Mucosa of rectum (tissue), 2 donors: ENCODE measurements at regions not wholly inside any gene's neighbourhood (a gene's known extent, or its start where the extent isn't known, plus 50 kb on each side); places are given as distances from the start of the nearest gene placed in this dataset.
"Not testable (repeated sequence)": the region's sequence is repeated elsewhere in the genome, so short reads cannot be mapped to it uniquely, and the experiment has no call there.

Experiments used
- H3K27ac ChIP-seq, 2 donors: one replicate each; pipeline ENCODE4 v1.7.0; 2013; ENCODE audit warnings: inconsistent platforms in 2 of 2, low read depth in 2 of 2, low read length in 2 of 2
- H3K27me3 ChIP-seq, 2 donors: one replicate each; pipeline ENCODE4 v1.7.0; 2013; ENCODE audit warnings: low read length in 2 of 2; ENCODE audit not compliant: control insufficient read depth in 2 of 2, insufficient read depth in 2 of 2
- H3K36me3 ChIP-seq, 2 donors: one replicate each; pipeline ENCODE4 v1.7.0; 2013; ENCODE audit warnings: low read length in 2 of 2; ENCODE audit not compliant: control insufficient read depth in 2 of 2, insufficient read depth in 2 of 2
- H3K4me1 ChIP-seq, 2 donors: one replicate each; pipeline ENCODE4 v1.7.0; 2013; ENCODE audit warnings: low read length in 2 of 2, mild to moderate bottlenecking in 1 of 2; ENCODE audit not compliant: control insufficient read depth in 2 of 2, insufficient read depth in 2 of 2
- H3K4me3 ChIP-seq, 2 donors: one replicate each; pipeline ENCODE4 v1.7.0; 2013; ENCODE audit warnings: low read length in 2 of 2
- H3K9ac ChIP-seq, 2 donors: one replicate each; pipeline ENCODE4 v1.7.0; 2013; ENCODE audit warnings: low read length in 2 of 2, low read depth in 1 of 2, mild to moderate bottlenecking in 1 of 2
- H3K9me3 ChIP-seq, 2 donors: one replicate each; pipeline ENCODE4 v1.7.0; 2013; ENCODE audit warnings: low read length in 2 of 2; ENCODE audit not compliant: control insufficient read depth in 2 of 2
- donor health status: healthy.
- donor health status: Normal muscosa, but diverticular disease.

DNA sequence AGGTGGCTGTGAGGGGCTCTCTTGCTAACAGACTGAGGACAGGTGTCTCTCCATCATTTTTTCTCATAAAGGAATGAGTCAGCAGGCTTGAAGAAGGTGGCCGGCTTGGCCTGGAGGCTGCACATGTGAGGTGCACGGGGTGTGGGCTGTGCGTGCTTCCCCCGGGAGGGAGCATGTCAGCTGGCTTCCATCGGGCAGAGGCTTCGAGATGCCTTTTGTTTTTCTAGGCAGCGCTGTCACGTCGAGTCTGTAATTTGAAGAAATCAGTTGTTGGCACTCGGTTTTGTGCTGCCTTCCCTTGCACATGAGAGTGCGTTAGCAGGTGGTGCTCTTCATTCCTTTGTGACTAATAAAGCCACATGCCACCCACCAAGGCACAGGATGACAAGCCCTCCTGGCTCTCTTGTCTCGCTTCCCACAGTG lies 89.7 kb downstream of the NPIPB11 start:
- Histone ChIP-seq H3K36me3 (no peaks in the 10 kb centered on the region), H3K9me3 (no peaks in the 10 kb centered on the region), H3K9ac (no peak overlapping the region), H3K27ac (no peak overlapping the region), H3K27me3 (no peaks in the 10 kb centered on the region), H3K4me3 (no peak overlapping the region), H3K4me1 (no peaks in the 10 kb centered on the region)

DNA sequence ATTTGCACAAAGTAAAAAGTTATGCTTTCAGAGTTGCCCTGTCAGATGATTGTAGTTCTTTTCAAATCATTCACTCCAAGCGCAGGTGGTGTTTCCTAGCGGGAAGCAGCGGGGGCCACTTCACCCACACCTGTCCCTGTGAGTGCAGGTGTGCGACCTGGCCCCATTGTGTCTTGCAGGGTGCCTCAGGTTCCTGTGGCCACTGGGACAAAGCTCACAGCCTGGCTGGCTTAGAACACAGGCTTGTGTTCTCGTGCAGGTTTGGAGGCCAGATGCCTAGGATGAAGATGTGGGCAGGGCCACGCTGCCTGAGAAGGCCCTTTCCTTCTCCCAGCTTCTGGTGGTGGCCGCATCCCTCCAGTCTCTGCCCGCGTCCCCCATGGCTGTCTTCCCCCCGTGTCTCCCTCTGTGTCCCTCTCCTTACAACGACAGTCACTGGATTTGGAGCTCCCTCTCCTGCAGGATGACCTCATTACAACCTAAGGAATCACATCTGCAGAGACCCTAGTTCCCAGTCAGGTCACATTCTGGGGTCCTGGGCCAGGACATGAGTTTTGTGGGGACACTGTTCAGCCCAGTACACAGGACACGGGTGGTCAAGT lies 90.5 kb downstream of the NPIPB11 start:
- H3K9me3 ChIP-seq: no peaks in the 10 kb centered on the region
- no peak overlapping the region for H3K9ac ChIP-seq
- no peaks in the 10 kb centered on the region for H3K27me3 ChIP-seq
- no peak overlapping the region for H3K4me3 ChIP-seq
- H3K36me3 ChIP-seq: no peaks in the 10 kb centered on the region
- H3K4me1 ChIP-seq: no peaks in the 10 kb centered on the region
- no peak overlapping the region for H3K27ac ChIP-seq

DNA sequence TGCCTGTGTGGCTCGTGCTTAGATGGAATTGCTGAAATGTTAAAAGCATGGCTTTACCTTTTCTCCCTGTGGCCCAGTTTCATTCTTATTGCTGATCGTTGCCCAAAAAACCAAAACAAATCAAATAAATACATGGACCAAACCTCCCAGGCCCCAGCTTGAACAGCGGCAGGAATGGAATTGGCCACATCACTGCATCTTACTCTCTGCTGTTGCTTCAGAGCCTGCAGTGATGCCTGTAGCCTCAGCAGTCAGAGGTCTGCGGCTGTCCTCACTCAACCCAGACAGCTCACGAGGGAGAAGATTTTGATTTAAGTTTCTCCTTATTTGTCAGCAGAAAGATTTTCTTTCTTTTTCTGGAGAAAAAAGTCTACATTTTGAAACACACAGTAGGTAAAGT lies 91.5 kb downstream of the NPIPB11 start:
- Histone ChIP-seq H3K27ac (no peak overlapping the region), H3K4me3 (no peak overlapping the region), H3K4me1 (no peaks in the 10 kb centered on the region), H3K9me3 (no peaks in the 10 kb centered on the region), H3K9ac (no peak overlapping the region), H3K36me3 (no peaks in the 10 kb centered on the region), H3K27me3 (no peaks in the 10 kb centered on the region)

DNA sequence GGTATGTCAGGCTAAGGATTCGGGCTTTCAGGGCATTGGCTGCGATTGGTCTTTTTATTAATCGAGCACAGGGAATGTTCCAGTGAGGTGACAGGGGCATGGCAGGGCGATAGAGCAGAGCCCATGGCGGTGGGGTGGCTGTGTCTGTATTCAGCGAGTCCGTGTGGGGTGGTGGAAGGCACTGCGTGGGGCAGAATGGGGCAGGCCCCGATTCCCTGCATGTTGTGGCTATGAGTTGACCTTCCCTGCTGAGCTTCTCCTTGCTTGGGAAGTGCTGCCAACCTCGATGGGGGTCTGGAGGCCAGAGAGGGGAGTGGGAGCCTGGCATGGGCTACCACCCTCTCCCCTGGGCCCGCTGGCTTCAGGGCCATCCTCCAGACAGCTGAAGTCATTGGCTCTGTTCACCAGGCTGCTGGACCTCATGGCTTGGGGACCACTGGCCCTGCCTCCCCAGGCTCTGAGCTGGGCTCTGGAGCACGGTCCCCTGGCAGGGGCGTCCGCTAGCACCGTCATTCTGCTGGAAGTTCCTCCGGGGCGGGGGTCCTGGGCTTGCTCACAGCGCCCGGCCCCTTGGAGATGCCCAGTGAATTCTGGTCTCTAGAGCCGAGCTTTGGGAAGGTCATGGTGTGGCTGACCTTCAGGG lies 92.1 kb downstream of the NPIPB11 start:
- no peaks in the 10 kb centered on the region for H3K4me1 ChIP-seq
- H3K36me3 ChIP-seq: no peaks in the 10 kb centered on the region
- H3K9me3 ChIP-seq: no peaks in the 10 kb centered on the region
- H3K9ac ChIP-seq: no peak overlapping the region
- no peak overlapping the region for H3K4me3 ChIP-seq
- H3K27ac ChIP-seq: no peak overlapping the region
- H3K27me3 ChIP-seq: no peaks in the 10 kb centered on the region

DNA sequence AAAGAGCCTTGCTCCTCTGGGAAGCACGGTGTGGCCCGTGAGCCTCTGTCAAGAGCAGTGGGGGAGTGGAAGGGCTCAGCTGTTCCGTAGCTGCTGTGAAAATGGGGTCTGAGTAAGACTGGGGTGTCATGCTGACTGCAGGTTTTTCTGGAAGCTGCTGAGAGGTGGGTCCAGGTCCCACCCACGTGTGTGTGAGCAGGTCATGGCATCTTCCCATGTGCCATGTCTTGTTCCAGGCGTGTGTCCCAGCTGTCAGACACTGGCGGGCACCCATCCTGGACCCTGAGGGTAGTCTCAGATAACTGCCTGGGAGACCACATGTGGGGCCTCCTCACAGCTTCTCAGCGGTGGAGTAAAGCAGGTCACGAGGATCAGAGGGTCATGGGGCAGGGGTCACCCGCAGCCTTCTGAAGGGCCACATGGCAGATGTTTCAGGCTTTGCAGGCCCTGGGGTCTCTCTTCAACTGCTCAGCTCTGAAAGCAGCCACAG lies 92.9 kb downstream of the NPIPB11 start:
- Histone ChIP-seq H3K9me3 (no peaks in the 10 kb centered on the region), H3K27me3 (no peaks in the 10 kb centered on the region), H3K9ac (no peak overlapping the region), H3K36me3 (no peaks in the 10 kb centered on the region), H3K4me1 (no peaks in the 10 kb centered on the region), H3K4me3 (no peak overlapping the region), H3K27ac (no peak overlapping the region)

DNA sequence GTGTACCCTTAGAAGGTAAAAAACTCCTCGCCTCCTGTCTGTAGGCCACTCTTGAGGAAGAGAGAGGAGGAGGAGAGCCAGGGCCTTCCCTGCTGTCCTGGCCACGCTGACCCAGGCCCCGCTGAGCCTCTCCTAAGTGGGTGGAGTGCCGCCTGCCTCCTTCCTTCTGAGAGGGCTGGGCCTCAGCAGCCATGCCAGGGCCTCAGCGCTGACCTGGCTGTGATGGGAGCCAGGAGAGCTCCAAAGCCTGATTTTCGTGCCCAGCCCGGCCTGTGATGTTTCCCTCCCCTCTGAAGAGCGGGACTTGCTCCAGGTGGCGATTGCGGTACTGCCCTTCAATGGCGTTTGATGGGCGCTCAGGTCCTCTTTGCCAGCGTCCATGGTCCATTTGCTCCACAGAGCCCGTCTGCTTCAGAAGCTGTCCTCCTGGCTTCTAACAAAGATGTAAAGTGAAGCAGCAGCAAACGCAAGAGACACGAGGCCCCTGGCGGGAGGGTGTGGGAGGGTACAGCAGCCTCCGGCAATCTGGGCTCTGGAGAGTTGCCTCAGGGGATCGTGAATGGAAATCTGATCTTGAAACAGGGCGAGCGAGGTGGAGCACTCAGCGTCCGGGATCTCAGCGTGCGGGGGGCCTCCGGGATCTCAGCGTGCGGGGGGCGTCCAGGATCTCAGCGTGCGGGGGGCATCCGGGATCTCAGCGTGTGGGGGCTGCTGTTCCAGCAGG lies 93.5 kb downstream of the NPIPB11 start:
- Histone ChIP-seq H3K27ac (no peak overlapping the region), H3K9ac (no peak overlapping the region), H3K36me3 (no peaks in the 10 kb centered on the region), H3K4me3 (no peak overlapping the region), H3K9me3 (no peaks in the 10 kb centered on the region), H3K27me3 (no peaks in the 10 kb centered on the region), H3K4me1 (no peaks in the 10 kb centered on the region)

DNA sequence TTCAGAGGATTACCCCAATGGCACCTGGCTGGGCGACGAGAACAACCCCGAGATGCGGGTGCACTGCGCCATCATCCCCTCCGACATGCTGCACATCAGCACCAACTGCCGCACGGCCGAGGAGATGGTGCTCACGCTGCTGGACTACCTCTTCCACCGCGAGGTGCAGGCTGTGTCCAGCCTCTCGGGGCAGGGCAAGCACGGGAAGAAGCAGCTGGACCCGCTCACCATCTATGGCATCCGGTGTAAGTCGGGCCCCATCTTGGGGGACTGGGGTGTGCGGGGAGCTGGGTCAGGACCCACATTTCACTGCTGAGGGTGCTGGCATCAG lies 94.2 kb downstream of the NPIPB11 start:
- H3K4me3 ChIP-seq, H3K27me3 ChIP-seq, H3K4me1 ChIP-seq, H3K9me3 ChIP-seq, H3K36me3 ChIP-seq, H3K9ac ChIP-seq, H3K27ac ChIP-seq: not testable (repeated sequence)

DNA sequence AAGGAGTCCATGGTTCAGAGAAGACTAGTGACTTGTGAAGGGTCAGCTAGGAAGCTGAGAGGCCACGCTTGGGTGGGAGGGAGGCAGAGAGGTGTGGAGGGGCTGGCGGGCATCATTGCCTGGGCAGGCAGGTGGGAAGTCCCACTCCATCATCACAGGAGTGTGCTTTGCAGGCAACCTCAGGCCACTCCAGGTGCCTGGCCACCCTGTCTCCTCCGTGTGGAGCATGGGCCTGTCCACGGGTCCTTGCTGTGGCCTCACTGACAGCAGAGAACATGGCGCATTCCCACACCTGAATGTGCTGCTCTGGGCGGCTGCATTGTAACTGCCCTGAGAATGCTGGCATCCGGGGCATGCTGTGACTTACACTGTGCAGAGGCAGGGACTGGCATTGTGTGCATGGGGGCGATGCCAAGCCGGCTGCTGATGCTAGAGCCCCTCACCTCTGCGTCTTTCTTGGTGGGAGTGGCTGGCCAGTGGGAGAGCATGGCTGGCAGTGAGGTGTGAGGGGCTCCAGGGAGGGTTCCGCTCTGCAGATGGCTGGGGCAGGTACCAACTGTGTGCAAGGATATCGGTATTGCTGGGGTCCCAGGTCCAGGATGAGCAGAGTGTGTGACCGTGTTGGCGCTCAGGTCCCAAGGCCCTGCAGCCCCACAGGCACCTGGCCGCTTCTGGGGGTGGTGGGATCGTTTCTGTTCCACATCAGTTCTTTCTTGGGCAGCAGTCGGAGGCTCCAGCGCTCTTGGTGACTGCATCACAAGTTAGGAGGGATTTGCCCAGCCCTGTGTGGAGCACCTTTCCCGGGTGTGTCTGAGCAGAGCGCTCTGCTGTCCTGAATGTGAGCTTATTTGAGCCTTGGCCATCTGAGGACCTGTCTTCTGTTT lies 94.8 kb downstream of the NPIPB11 start:
- Histone ChIP-seq H3K36me3 (no peaks in the 10 kb centered on the region), H3K4me1 (no peaks in the 10 kb centered on the region), H3K9ac (no peak overlapping the region), H3K9me3 (no peaks in the 10 kb centered on the region), H3K27ac (no peak overlapping the region), H3K27me3 (no peaks in the 10 kb centered on the region), H3K4me3 (no peak overlapping the region)

DNA sequence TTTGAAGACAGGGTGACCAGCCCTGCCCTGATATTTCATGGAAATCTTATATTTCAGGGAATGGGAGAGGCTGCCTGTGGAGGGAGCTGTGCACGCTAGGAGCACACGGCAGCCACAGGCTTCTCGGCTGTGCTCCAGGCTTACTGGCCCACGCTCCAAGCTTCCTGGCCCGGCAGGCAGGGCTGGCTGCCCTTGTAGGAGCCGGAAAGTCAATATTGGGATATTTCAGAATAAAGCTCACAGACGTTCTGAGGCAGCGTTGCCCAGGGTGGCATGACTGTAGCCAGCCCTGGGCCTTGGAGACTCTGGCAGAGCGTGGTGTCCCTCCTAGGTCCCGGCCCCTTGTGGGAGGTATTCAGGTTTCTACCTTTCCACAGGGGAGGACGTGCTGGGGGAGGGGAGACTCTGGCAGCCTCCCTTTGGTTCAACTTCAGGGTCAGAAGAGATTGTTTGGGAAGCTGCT lies 95.6 kb downstream of the NPIPB11 start:
- Histone ChIP-seq H3K4me1 (no peaks in the 10 kb centered on the region), H3K27ac (no peak overlapping the region), H3K9ac (no peak overlapping the region), H3K4me3 (no peak overlapping the region), H3K9me3 (no peaks in the 10 kb centered on the region), H3K36me3 (no peaks in the 10 kb centered on the region), H3K27me3 (no peaks in the 10 kb centered on the region)

DNA sequence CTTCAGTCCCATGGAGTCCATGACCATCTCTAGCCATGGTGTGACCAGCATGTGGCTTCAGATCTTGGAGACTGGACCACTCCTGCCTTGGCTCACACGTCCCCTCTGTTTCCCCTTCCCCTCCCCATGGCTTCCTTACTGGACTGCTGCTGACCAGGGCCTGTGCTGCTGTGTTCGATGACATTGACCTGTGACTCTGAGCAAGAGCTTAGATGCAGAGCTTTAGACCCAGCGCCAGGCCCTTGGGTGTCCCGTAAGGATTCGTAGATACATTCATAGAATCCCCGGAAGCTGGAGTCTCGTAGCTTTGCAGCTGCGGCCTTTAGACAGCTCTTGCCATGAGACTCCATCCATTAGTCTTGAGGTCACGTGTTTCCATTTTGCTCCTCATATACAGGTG lies 96.3 kb downstream of the NPIPB11 start:
- H3K4me3 ChIP-seq, H3K36me3 ChIP-seq, H3K27ac ChIP-seq, H3K27me3 ChIP-seq, H3K9me3 ChIP-seq, H3K4me1 ChIP-seq, H3K9ac ChIP-seq: not testable (repeated sequence)
